ENCODE measurements at regions not wholly inside any gene's neighbourhood (a gene's known extent, or its start where the extent isn't known, plus 50 kb on each side); places are given as distances from the start of the nearest gene placed in this dataset.

DNA sequence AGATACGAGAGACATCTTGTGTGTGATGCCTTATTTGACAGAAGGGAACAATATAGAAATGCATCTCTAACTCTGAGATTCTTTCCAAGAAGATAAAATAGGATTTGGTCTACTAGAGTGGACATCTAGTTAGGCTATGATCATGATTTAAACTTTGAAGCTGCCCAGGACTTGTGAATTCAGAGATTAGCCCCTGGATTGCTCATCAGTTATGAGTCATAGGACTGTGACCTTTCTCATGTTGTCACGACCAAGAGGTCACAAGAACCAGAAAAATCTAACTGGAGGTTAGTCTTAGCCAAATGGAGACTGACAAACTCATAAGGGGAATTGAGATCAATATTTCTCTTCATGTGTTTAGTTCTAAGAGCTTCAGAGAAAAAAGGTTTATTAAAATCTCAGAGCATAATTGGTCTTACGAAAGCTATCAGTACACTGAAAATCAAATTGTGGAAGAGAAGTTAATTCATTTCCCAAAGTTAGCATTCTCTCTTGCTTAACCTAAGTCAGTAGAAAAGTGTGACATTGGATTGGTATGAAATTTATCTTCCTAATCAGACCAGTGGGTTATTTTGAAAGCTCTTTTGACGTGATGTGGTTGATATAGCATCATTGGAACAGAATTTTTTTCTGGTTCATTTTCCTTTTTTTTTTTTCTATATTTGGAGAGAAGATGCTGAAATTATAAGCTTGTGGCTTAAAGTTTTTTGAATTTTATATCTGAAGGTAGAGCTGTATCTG, 245.7 kb downstream of the RNF144B start:
- TF ChIP-seq, protein P1, sequence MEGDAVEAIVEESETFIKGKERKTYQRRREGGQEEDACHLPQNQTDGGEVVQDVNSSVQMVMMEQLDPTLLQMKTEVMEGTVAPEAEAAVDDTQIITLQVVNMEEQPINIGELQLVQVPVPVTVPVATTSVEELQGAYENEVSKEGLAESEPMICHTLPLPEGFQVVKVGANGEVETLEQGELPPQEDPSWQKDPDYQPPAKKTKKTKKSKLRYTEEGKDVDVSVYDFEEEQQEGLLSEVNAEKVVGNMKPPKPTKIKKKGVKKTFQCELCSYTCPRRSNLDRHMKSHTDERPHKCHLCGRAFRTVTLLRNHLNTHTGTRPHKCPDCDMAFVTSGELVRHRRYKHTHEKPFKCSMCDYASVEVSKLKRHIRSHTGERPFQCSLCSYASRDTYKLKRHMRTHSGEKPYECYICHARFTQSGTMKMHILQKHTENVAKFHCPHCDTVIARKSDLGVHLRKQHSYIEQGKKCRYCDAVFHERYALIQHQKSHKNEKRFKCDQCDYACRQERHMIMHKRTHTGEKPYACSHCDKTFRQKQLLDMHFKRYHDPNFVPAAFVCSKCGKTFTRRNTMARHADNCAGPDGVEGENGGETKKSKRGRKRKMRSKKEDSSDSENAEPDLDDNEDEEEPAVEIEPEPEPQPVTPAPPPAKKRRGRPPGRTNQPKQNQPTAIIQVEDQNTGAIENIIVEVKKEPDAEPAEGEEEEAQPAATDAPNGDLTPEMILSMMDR (conservative IDR thresholded peaks at IDR 0.05), result no peak
- TF ChIP-seq EZH2 (IDR thresholded peaks at IDR 0.05; ENCODE audit: low read depth), result no peak

Data from PC-9 (cell line).